Duodenal mucosa (tissue), 2 donors: ENCODE measurements at regions not wholly inside any gene's neighbourhood (a gene's known extent, or its start where the extent isn't known, plus 50 kb on each side); places are given as distances from the start of the nearest gene placed in this dataset.

Source experiments
- H3K27ac ChIP-seq: one replicate; pipeline ENCODE4 v1.7.0; 2013; ENCODE audit warnings: low read depth, low read length
- H3K27me3 ChIP-seq, 2 donors: one replicate each; pipeline ENCODE4 v1.7.0; 2013; ENCODE audit warnings: low read length in 2 of 2, control low read depth in 1 of 2; ENCODE audit not compliant: insufficient read depth in 2 of 2, control insufficient read depth in 1 of 2
- H3K36me3 ChIP-seq, 2 donors: one replicate each; pipeline ENCODE4 v1.7.0; 2013; ENCODE audit warnings: low read length in 2 of 2, control low read depth in 1 of 2; ENCODE audit not compliant: insufficient read depth in 2 of 2, control insufficient read depth in 1 of 2
- H3K4me1 ChIP-seq, 2 donors: one replicate each; pipeline ENCODE4 v1.7.0; 2013; ENCODE audit warnings: low read length in 2 of 2, control low read depth in 1 of 2; ENCODE audit not compliant: insufficient read depth in 2 of 2, control insufficient read depth in 1 of 2
- H3K4me3 ChIP-seq, 2 donors: one replicate each; pipeline ENCODE4 v1.7.0; 2013; ENCODE audit warnings: low read length in 2 of 2, low read depth in 1 of 2
- H3K9ac ChIP-seq, 2 donors: one replicate each; pipeline ENCODE4 v1.7.0; 2013; ENCODE audit warnings: low read length in 2 of 2, low read depth in 1 of 2
- H3K9me3 ChIP-seq, 2 donors: one replicate each; pipeline ENCODE4 v1.7.0; 2013; ENCODE audit warnings: low read length in 2 of 2, control low read depth in 1 of 2; ENCODE audit not compliant: control insufficient read depth in 1 of 2

DNA sequence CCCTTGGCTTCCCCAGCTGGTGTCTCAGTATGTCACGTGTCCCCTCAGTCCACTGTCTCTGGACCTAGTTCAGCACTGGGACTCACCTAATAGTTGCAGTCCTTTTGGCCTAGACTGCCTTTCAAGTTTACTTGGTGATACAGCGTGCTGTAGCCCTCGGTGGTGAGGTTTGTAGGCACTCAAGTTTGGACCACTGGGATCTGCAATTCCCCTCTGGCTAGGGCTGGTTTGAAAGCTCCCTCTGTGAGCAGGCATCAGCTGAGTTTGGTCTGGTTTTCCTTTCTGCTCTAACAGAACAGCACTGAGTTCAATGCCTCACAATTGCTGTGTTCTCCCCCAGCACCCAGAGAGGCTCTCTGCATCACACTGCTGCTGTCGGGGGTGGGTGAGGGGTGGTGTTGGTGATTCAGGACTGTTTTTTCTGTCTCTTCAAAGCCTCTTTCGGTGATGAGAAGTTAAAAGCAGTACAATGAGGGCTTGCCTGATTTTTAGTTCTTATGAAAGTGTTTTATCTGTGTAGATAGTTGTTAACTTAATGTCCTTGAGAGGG, 494.2 kb downstream of the TDRD15 start:
- H3K27me3 ChIP-seq: no peaks in the 10 kb centered on the region
- H3K4me3 ChIP-seq: no peak overlapping the region
- H3K36me3 ChIP-seq: no peaks in the 10 kb centered on the region
- H3K9me3 ChIP-seq: peaks cover 0 to 3% of the 10 kb centered on the region in 2 donors
- H3K9ac ChIP-seq: no peak overlapping the region
- no peak overlapping the region for H3K27ac ChIP-seq
- no peaks in the 10 kb centered on the region for H3K4me1 ChIP-seq

DNA sequence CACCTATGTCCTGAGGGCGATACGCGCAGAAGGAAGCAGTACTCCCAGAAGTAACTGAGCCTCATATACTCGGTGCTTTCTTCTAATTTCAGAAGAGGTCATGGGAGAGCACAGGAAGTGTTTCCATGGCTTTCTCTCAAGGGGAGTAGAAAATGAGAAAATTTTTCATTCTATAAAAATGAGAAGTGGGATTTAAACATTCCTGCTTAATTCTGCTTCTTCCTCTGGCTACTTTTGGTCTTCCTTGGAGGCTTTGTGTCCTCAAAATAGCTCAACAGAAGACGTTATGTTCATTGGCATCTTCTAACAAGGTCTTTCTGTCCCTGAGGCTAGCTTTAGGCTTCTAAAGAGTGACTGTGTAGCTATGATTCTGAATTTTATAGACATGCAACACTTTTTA, 497.0 kb downstream of the TDRD15 start:
- no peaks in the 10 kb centered on the region for H3K4me1 ChIP-seq
- no peak overlapping the region for H3K4me3 ChIP-seq
- peaks cover 0 to 3% of the 10 kb centered on the region in 2 donors for H3K9me3 ChIP-seq
- no peaks in the 10 kb centered on the region for H3K27me3 ChIP-seq
- no peaks in the 10 kb centered on the region for H3K36me3 ChIP-seq
- no peak overlapping the region for H3K9ac ChIP-seq
- no peak overlapping the region for H3K27ac ChIP-seq

DNA sequence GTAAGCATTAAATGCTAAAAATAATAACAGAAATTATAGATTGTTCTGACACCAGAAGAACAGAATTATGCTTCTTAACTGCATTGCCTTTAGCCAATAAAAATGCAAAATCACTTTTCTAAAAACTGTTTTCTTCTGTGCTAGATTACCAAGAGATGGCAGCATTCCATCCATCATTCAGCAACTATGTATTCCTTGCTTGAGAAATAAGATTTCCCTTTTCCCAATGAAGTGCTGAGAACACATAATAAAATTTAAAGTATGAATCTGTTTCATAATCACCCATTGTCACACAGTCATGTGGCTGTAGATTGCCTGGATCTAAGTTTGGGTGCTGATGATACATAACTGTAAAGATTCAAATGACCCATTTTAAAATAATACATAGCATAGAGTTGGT, 504.2 kb downstream of the TDRD15 start:
- no peaks in the 10 kb centered on the region for H3K4me1 ChIP-seq
- H3K9ac ChIP-seq: no peak overlapping the region
- H3K36me3 ChIP-seq: no peaks in the 10 kb centered on the region
- no peak overlapping the region for H3K27ac ChIP-seq
- no peak overlapping the region for H3K4me3 ChIP-seq
- H3K9me3 ChIP-seq: no peaks in the 10 kb centered on the region
- H3K27me3 ChIP-seq: no peaks in the 10 kb centered on the region

DNA sequence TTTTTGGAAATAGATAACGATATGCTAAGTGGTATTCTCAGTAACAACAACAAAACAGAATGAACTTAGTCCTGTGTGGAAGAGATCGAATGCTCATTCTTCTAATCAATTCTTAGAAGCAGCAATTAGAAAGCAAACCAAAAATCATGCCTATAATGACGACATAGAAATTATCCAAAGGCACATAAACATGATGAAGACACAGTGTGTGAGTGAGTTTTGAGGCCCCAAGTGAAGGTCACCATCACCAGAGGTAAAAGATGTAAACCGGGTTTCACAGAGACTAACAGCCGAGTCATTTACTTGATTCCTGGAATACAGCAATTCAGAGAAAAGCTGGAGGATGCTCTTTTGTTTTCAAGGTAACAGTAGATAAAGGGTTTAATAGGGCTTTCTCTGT, 509.2 kb downstream of the TDRD15 start:
- H3K27me3 ChIP-seq: no peaks in the 10 kb centered on the region
- H3K27ac ChIP-seq: no peak overlapping the region
- no peaks in the 10 kb centered on the region for H3K9me3 ChIP-seq
- no peaks in the 10 kb centered on the region for H3K4me1 ChIP-seq
- no peak overlapping the region for H3K4me3 ChIP-seq
- no peak overlapping the region for H3K9ac ChIP-seq
- no peaks in the 10 kb centered on the region for H3K36me3 ChIP-seq

DNA sequence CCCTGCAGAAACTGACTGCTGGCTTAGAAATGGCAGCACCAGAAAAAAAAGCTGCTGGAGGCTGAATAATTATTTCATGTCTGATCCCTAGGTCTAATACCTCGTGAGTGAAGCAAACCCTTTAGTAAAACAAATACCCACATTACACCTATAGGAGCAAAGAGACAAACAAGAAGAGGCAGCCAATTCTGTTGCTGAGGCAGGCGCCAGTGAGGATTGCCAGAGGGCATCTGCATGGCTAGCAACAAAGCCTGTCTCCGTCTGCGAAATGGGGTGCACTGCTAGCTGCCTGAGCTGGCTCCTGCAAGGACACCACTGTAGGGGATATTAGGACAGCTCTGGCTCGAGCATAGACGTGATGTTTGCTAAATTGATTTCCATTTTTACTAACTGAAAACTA, 509.7 kb downstream of the TDRD15 start:
- Histone ChIP-seq H3K4me1 (no peaks in the 10 kb centered on the region), H3K4me3 (no peak overlapping the region), H3K27ac (no peak overlapping the region), H3K9ac (no peak overlapping the region), H3K27me3 (no peaks in the 10 kb centered on the region), H3K9me3 (no peaks in the 10 kb centered on the region), H3K36me3 (no peaks in the 10 kb centered on the region)

DNA sequence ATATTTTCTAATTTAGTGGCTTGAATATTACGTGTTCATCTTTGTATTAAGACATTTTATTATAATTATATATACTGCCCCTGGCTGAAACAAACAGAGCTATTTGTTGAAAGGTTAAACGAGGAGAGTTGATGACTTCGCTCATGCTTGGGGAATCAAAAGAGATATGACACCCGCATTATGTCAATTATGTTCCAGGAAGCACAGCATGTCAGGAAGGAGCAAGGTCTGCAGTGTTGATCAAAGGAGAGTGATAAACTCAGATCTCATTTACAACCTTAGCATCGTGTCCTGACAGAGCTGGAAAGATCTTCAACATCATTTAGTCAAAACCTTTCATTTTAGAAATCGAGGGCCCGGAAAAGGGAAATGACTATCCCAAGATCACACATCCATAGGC, 510.1 kb downstream of the TDRD15 start:
- H3K27ac ChIP-seq: no peak overlapping the region
- no peaks in the 10 kb centered on the region for H3K4me1 ChIP-seq
- H3K27me3 ChIP-seq: no peaks in the 10 kb centered on the region
- no peak overlapping the region for H3K9ac ChIP-seq
- no peaks in the 10 kb centered on the region for H3K36me3 ChIP-seq
- no peaks in the 10 kb centered on the region for H3K9me3 ChIP-seq
- no peak overlapping the region for H3K4me3 ChIP-seq

DNA sequence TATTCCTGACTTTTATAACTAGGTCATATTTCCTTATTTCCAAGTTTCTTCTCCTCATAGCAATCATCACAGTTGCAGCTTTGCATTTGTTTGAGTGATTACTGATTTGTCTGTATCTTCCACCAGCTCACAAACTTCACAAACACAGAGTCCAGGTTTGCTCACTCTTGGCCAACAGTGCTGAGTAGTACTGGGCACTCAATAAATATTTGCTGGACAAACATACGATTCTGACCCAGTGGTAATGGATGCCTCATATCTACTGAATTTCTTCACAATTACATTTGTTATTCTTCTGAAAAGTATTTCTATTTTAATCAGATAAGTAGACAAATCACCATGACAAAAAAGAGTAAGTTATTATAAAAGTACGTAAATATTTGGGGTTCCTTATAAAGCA, 516.3 kb downstream of the TDRD15 start:
- H3K9ac ChIP-seq: no peak overlapping the region
- no peak overlapping the region for H3K4me3 ChIP-seq
- H3K9me3 ChIP-seq: no peaks in the 10 kb centered on the region
- H3K4me1 ChIP-seq: no peaks in the 10 kb centered on the region
- H3K27ac ChIP-seq: no peak overlapping the region
- H3K27me3 ChIP-seq: no peaks in the 10 kb centered on the region
- no peaks in the 10 kb centered on the region for H3K36me3 ChIP-seq

DNA sequence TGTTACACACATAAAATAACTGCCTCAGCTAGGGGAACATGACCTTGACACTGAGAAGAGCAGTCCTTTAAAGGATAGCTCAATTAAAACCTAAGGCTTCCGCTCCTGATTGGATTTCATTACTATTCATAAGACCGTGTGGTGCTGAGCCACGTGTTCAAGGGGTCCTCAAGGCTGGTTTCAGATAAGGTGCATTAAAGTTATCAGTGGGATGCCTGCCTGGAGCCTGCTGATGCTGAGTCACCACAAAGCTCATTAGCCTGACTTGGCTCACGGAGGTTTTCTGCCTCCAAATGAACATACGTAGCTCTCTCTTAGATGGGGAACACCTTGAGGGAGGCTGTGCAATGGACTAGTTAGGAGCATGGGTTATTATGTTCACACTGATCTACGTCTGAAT, 518.9 kb downstream of the TDRD15 start:
- Histone ChIP-seq H3K4me1 (no peaks in the 10 kb centered on the region), H3K9me3 (no peaks in the 10 kb centered on the region), H3K36me3 (no peaks in the 10 kb centered on the region), H3K27ac (no peak overlapping the region), H3K4me3 (no peak overlapping the region), H3K27me3 (no peaks in the 10 kb centered on the region), H3K9ac (no peak overlapping the region)

DNA sequence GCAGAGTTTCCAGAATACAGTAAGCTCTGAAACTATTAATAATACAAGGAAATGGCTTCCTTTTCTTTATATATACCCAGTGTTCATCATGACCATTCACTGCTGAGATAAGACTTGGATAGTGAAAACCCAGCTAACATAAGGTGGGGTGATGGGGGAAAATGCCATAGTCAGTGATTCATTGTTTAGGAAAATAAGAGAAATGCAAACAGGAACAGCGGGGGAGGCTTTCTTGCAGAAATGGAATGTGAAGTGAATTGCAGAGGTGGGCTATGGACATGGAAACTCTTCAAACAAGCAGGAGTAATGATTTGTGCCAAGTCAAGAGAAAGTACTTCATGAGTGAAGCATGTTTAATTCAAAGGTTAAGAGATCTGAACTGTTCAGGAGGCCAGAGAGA, 519.4 kb downstream of the TDRD15 start:
- Histone ChIP-seq H3K9me3 (no peaks in the 10 kb centered on the region), H3K27ac (no peak overlapping the region), H3K4me1 (no peaks in the 10 kb centered on the region), H3K9ac (no peak overlapping the region), H3K27me3 (no peaks in the 10 kb centered on the region), H3K4me3 (no peak overlapping the region), H3K36me3 (no peaks in the 10 kb centered on the region)

DNA sequence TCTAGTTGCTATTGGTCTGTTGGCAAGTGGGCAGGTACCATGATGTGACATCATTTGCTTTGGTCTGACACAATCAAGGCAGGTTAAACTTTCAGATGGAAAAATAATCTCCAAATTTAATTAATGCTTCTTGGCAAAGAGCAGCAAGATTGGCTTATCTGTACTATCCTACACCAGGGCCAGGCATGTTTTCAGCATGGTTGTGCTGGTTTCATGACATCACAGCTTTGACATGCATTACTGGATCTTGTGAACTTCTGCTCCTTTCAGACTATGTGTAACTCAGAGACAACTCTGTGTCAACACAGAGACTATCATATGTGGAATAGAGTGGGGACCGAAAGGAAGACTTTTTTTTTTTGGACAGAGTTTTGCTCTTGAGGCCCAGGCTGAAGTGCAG, 520.5 kb downstream of the TDRD15 start:
- Histone ChIP-seq H3K4me3 (no peak overlapping the region), H3K27ac (no peak overlapping the region), H3K9me3 (no peaks in the 10 kb centered on the region), H3K36me3 (no peaks in the 10 kb centered on the region), H3K4me1 (no peaks in the 10 kb centered on the region), H3K27me3 (no peaks in the 10 kb centered on the region), H3K9ac (no peak overlapping the region)

DNA sequence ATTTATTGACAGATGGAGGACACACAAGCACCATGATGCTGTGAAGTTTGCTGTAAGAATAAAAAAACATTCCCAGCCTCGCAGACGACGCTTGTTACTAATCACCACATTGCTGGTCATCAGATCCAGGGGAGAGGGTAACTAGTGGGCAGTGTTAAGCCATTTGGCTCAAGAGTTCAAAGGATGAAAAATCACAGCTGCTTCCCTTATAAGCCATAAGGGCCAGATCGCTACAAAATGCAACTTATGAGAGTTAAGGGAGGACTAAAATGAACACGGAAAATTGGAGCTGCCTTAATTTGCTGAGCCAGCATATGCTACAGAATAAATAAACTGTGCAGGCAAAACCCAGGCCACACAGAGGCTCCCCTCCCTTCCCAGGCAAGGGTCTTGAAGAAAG, 522.6 kb downstream of the TDRD15 start:
- H3K4me1 ChIP-seq: no peaks in the 10 kb centered on the region
- H3K9ac ChIP-seq: no peak overlapping the region
- H3K27ac ChIP-seq: no peak overlapping the region
- H3K9me3 ChIP-seq: no peaks in the 10 kb centered on the region
- no peak overlapping the region for H3K4me3 ChIP-seq
- H3K27me3 ChIP-seq: no peaks in the 10 kb centered on the region
- no peaks in the 10 kb centered on the region for H3K36me3 ChIP-seq
